IPS-18a (cell line): ENCODE measurements at regions not wholly inside any gene's neighbourhood (a gene's known extent, or its start where the extent isn't known, plus 50 kb on each side); places are given as distances from the start of the nearest gene placed in this dataset.

Experiments used
- H3K27ac ChIP-seq: one replicate; pipeline ENCODE4 v1.5.1; 2013; ENCODE audit warnings: low read length
- H3K27me3 ChIP-seq: one replicate; pipeline ENCODE4 v1.6.1; 2013; ENCODE audit warnings: mild to moderate bottlenecking, low read length; ENCODE audit not compliant: control insufficient read depth, insufficient read depth
- H3K36me3 ChIP-seq: one replicate; pipeline ENCODE4 v1.6.1; 2013; ENCODE audit warnings: low read depth, low read length; ENCODE audit not compliant: control insufficient read depth
- H3K4me1 ChIP-seq: one replicate; pipeline ENCODE4 v1.6.1; 2013; ENCODE audit warnings: low read depth, low read length; ENCODE audit not compliant: control insufficient read depth
- H3K4me3 ChIP-seq: one replicate; pipeline ENCODE4 v1.5.1; 2013; ENCODE audit warnings: low read length
- H3K9ac ChIP-seq: one replicate; pipeline ENCODE4 v1.6.1; 2013; ENCODE audit warnings: mild to moderate bottlenecking, low read length, moderate library complexity
- H3K9me3 ChIP-seq: one replicate; pipeline ENCODE4 v1.6.1; 2013; ENCODE audit warnings: low read depth, low read length; ENCODE audit not compliant: control insufficient read depth

DNA sequence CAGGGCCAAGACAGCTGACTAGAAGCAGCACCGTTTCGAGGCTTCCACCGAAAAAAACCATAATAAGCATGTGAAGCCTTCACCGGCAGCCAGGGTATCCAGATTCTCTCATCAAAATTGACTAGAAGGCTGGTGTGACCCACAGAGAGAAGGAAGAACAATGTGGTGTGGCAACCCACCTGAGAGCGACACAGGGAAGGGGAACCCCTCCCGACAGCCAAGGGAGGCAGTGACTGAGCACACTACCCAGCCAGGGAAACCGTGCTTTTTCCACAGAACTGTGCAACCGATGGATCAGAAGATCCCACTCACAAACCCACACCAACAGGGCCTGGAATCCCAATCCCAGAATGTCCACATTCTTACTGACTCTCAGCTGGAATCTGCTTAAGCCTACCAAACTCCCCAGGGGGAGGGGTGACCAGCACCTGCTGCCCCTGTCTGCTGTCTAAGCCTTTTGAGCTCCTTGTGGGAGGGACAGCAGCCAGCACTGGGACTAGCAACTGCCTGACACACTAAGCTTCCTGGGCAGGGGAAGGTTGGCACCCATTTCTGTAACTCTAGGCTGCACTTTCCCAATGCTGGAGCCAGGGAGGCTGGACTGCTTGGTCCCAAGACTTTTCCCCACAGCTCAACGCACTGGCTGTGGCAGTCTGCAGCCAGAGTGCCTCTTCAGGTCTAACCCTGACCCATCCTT lies 231.9 kb upstream of the FAM83B start:
- H3K9ac ChIP-seq = no peak overlapping the region
- H3K9me3 ChIP-seq = no peaks in the 10 kb centered on the region
- no peak overlapping the region for H3K4me3 ChIP-seq
- H3K27ac ChIP-seq = no peak overlapping the region
- no peaks in the 10 kb centered on the region for H3K36me3 ChIP-seq
- H3K27me3 ChIP-seq = no peaks in the 10 kb centered on the region
- peaks cover 7% of the 10 kb centered on the region for H3K4me1 ChIP-seq

GRCh38 chr6:54617730-54618129 lies 228.8 kb upstream of the FAM83B start:
- H3K27me3 ChIP-seq = no peaks in the 10 kb centered on the region
- no peaks in the 10 kb centered on the region for H3K36me3 ChIP-seq
- H3K4me1 ChIP-seq = peaks cover 7% of the 10 kb centered on the region
- H3K27ac ChIP-seq = no peak overlapping the region
- H3K9me3 ChIP-seq = no peaks in the 10 kb centered on the region
- H3K9ac ChIP-seq = no peak overlapping the region
- no peak overlapping the region for H3K4me3 ChIP-seq

GRCh38 chr6:54618572-54618971 lies 228.0 kb upstream of the FAM83B start:
- Histone ChIP-seq H3K36me3 (no peaks in the 10 kb centered on the region), H3K9ac (no peak overlapping the region), H3K4me3 (no peak overlapping the region), H3K9me3 (no peaks in the 10 kb centered on the region), H3K4me1 (peaks cover 7% of the 10 kb centered on the region), H3K27me3 (no peaks in the 10 kb centered on the region), H3K27ac (no peak overlapping the region)

- Histone ChIP-seq H3K36me3 (no peaks in the 10 kb centered on the region), H3K27ac (no peak overlapping the region), H3K4me1 (peaks cover 7% of the 10 kb centered on the region), H3K9ac (no peak overlapping the region), H3K4me3 (no peak overlapping the region), H3K27me3 (no peaks in the 10 kb centered on the region), H3K9me3 (no peaks in the 10 kb centered on the region)
Measured at GRCh38 chr6:54619102-54619501, 227.5 kb upstream of the FAM83B start.

- Histone ChIP-seq H3K27ac (no peak overlapping the region), H3K36me3 (no peaks in the 10 kb centered on the region), H3K4me1 (peaks cover 7% of the 10 kb centered on the region), H3K4me3 (no peak overlapping the region), H3K9me3 (no peaks in the 10 kb centered on the region), H3K27me3 (no peaks in the 10 kb centered on the region), H3K9ac (no peak overlapping the region)
Measured at GRCh38 chr6:54621285-54621684, 225.3 kb upstream of the FAM83B start.

GRCh38 chr6:54624216-54624615 lies 222.4 kb upstream of the FAM83B start:
- Histone ChIP-seq H3K27me3 (no peaks in the 10 kb centered on the region), H3K4me3 (no peak overlapping the region)

DNA sequence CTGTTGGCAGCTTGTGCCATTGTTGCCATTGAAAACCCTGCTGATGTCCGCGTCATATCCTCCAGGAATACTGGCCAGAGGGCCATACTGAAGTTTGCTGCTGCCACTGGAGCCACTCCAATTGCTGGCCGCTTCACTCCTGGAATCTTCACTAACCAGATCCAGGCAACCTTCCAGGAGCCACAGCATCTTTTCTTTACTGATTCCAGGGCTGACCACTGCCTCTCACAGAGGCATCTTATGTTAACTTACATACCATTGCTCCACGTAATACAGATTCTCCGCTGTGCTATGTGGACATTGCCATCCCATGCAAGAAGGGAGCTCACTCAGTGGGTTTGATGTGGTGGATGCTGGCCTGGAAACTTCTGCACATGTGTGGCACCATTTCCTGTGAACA lies 221.8 kb upstream of the FAM83B start:
- no peaks in the 10 kb centered on the region for H3K36me3 ChIP-seq
- no peaks in the 10 kb centered on the region for H3K27me3 ChIP-seq
- no peak overlapping the region for H3K9ac ChIP-seq
- no peak overlapping the region for H3K27ac ChIP-seq
- H3K4me1 ChIP-seq = no peaks in the 10 kb centered on the region
- H3K9me3 ChIP-seq = no peaks in the 10 kb centered on the region
- no peak overlapping the region for H3K4me3 ChIP-seq

More at GRCh38 chr6:54624216-54624615, 222.4 kb upstream of the FAM83B start:
- Histone ChIP-seq H3K9ac (no peak overlapping the region), H3K36me3 (no peaks in the 10 kb centered on the region), H3K4me1 (no peaks in the 10 kb centered on the region), H3K9me3 (no peaks in the 10 kb centered on the region), H3K27ac (no peak overlapping the region)

GRCh38 chr6:54629131-54629530 lies 217.4 kb upstream of the FAM83B start:
- no peak overlapping the region for H3K9ac ChIP-seq
- H3K27ac ChIP-seq = no peak overlapping the region
- no peaks in the 10 kb centered on the region for H3K4me1 ChIP-seq
- no peaks in the 10 kb centered on the region for H3K36me3 ChIP-seq
- no peaks in the 10 kb centered on the region for H3K27me3 ChIP-seq
- H3K4me3 ChIP-seq = no peak overlapping the region
- H3K9me3 ChIP-seq = no peaks in the 10 kb centered on the region

DNA sequence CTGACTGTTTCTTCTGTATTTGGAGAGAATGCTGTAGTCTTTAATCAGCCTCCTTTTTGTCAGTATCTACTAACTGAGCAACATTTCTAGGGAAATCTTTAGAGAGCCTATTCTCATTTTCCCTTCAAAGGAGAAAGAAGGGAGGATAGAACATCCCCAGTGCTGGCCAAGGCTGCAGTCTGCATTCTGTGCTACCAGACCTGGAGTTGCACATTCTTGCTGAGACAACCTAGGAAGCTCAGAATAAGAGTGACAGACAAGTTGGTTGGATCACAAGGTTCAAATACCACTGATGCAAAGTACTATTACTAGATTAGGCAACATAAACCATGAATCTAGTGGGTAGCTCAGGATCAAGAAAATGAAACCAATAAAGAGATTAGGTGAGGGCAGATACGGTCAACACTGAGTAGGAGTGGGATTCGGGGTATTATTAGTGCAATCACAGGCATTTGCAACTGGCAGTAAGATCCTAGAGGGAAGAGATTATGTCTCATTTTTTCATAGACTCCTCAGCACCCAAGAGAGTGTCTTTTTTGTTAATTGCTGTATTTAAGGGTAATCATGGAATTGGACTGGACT lies 213.5 kb upstream of the FAM83B start:
- H3K27ac ChIP-seq = no peak overlapping the region
- H3K27me3 ChIP-seq = no peaks in the 10 kb centered on the region
- no peaks in the 10 kb centered on the region for H3K9me3 ChIP-seq
- H3K4me1 ChIP-seq = no peaks in the 10 kb centered on the region
- no peak overlapping the region for H3K4me3 ChIP-seq
- no peak overlapping the region for H3K9ac ChIP-seq
- no peaks in the 10 kb centered on the region for H3K36me3 ChIP-seq

DNA sequence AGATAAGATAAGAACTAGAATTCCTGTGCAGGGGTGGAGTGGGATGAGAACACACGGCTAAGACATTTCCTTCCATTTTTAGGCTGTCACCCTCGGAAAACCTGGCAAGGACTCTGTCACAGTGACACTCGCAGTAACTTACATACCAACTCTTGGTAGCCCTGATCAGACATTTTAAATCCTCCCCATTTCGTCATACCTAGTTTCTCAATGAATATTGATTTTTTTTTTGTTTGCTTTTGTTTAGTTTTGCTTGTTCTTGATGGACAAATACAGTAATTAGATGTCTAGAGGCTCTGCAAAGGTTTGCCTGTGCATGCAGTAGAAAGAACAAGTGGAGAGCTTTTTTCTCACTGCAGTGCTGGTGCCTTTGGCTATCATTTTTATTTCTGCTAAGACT lies 213.0 kb upstream of the FAM83B start:
- H3K36me3 ChIP-seq = no peaks in the 10 kb centered on the region
- no peaks in the 10 kb centered on the region for H3K27me3 ChIP-seq
- H3K27ac ChIP-seq = no peak overlapping the region
- H3K4me1 ChIP-seq = no peaks in the 10 kb centered on the region
- no peaks in the 10 kb centered on the region for H3K9me3 ChIP-seq
- no peak overlapping the region for H3K9ac ChIP-seq
- H3K4me3 ChIP-seq = no peak overlapping the region

GRCh38 chr6:54640911-54641310 lies 205.7 kb upstream of the FAM83B start:
- no peak overlapping the region for H3K4me3 ChIP-seq
- H3K36me3 ChIP-seq = no peaks in the 10 kb centered on the region
- H3K4me1 ChIP-seq = no peaks in the 10 kb centered on the region
- no peaks in the 10 kb centered on the region for H3K27me3 ChIP-seq
- no peak overlapping the region for H3K27ac ChIP-seq
- no peak overlapping the region for H3K9ac ChIP-seq
- no peaks in the 10 kb centered on the region for H3K9me3 ChIP-seq
